Fibroblast of skin of left quadriceps (primary cell): ENCODE measurements at regions not wholly inside any gene's neighbourhood (a gene's known extent, or its start where the extent isn't known, plus 50 kb on each side); places are given as distances from the start of the nearest gene placed in this dataset.
"Not testable (repeated sequence)": the region's sequence is repeated elsewhere in the genome, so short reads cannot be mapped to it uniquely, and the experiment has no call there.

Experiments used
- DNase-seq, 2 experiments: peaks; one replicate each; pipeline ENCODE4 v3.0.0-alpha.2; 2013; ENCODE audit warnings: low read depth in 2 of 2

DNA sequence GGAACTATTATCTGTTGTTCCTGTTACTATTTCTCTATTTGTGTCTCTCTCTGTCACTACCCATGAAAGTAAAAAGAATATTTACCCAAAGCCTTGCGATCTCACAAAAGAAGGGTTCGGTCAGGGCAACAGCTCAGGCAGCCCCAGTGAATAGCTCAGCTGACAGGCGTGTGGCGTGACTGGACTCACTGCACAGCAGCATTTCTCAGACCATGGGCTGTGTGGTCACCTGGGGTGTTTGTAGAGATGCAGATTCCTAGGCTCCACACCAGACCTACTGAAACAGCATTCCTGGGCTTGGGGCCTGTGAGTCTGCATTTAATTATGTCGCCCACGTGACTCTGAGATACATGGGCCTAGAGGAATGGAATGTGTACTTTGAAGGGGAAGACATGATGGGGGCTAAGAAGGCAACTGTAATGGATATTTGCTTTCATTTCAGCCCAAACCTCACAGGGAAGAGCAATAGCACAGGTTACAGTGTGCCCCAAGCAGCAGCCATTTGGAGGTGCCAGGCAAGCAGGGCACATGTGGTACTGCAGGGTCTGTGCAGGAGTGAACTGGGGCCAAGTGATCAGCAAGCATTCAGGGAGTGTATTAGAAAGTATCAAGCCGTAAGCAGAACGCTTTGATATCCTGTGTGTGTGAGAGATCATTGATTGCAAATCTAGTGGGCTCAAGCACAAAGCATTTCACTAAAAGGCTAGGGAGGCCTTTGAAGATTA, 90.4 kb upstream of the RBMS1 start:
- no peak for DNase-seq

- no peak for DNase-seq
Measured at GRCh38 chr2:160584972-160585494, 91.4 kb upstream of the RBMS1 start.

DNA sequence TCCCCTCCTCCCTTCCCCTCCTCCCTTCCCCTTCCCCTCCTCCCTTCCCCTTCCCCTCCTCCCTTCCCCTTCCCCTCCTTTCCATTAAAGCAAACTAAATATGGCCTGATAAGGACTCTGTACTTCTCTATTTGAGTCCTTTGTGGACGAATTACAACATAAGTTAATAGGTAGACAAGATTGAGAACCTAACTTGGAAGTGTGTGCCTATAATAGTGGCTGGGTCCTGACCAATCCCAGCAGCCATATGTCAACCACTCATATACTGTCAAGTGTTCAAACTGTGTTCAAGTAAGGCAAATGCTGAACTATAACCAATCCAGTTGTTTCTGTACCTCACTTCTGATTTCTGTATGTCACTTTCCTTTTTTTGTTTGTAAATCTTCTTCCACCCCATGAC, 97.1 kb upstream of the RBMS1 start:
- no peak for DNase-seq

DNA sequence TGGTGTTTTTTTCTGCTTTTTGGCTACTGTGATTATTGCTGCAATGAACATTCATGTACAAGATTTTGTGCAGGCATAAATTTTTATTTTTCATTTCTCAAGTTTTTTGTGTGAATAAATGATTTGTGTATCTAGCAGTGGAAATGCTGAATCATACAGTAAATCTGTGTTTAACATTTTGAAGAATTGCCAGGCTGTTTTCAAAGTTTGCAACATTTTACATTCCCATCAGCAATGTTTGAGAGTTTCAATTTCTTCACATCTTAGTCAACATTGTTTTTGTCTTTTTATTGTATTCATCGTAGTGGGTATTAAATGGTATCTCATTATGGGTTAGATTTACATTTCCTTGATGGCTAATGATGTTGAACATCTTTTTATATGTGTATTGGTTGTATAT, 98.8 kb upstream of the RBMS1 start:
- DNase-seq, result no peak

GRCh38 chr2:160592993-160593392, 99.4 kb upstream of the RBMS1 start:
- DNase-seq, result no peak

DNA sequence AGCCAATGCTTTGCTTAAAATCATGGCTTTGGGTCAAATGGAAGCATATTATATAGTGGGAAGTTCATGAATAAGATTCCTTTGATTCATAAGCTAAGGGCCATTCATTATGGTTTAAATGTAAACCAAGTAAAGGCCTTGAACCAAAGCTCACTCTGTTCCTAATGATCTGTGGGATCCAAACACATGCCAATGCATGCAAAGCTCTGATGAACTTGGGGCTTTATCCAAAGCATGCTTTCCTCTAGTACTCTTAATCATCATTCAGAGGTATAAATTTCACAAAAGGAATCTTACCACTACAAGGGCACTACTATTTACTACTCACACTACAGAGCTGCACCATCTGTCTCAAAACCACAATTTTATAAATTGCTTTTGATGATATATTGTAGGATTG, 102.8 kb upstream of the RBMS1 start:
- peak in 1 of 2 experiments; percentile 39 for DNase-seq

- not testable (repeated sequence) for DNase-seq
Measured at GRCh38 chr2:160600437-160600836, 106.8 kb upstream of the RBMS1 start.

GRCh38 chr2:160602073-160602472, 108.5 kb upstream of the RBMS1 start:
- DNase-seq, result no peak

- DNase-seq, result no peak
Measured at GRCh38 chr2:160603771-160604510, 110.3 kb upstream of the RBMS1 start.

GRCh38 chr2:160606341-160606740, 112.7 kb upstream of the RBMS1 start:
- no peak for DNase-seq

- no peak for DNase-seq
Measured at GRCh38 chr2:160608599-160608998, 115.0 kb upstream of the RBMS1 start.

DNA sequence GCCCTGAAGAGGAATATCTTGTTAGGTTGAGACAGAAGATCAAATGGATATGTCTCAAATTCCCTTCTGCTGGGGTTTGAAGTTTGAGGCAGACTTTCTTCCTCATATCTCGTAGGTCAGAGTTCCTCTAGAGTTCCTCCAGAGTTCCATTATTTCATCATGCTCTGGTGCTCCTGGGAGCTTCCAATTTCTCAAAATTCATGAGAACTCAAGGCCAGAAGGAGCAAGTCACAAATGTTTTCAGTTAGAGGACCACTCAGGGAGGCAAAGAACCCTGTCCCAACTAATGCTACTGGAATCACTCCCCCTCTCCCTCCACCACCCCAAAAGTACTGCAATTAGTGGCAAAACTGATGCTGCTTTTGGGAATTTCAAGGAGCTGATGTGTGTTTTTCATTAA, 115.7 kb upstream of the RBMS1 start:
- DNase-seq, result no peak

DNA sequence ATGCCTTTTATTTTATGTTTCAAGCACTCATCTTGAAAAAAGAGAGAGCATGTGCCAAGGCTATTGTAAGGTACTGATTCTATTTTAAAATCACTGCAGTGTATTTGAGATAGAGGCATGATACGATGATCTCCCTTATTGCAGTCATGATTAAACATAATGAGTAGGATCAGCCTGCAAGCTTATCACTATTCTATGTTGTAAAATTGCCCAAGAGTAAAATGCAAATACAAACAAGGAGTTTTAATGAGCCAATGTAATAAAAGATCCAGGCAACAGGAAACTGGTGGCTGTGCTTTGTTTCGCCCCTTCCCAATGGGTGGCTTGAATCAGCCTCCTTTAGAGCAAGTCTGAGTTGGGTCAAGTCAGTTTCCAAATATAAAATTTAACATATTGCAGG, 116.4 kb upstream of the RBMS1 start:
- no peak for DNase-seq

DNA sequence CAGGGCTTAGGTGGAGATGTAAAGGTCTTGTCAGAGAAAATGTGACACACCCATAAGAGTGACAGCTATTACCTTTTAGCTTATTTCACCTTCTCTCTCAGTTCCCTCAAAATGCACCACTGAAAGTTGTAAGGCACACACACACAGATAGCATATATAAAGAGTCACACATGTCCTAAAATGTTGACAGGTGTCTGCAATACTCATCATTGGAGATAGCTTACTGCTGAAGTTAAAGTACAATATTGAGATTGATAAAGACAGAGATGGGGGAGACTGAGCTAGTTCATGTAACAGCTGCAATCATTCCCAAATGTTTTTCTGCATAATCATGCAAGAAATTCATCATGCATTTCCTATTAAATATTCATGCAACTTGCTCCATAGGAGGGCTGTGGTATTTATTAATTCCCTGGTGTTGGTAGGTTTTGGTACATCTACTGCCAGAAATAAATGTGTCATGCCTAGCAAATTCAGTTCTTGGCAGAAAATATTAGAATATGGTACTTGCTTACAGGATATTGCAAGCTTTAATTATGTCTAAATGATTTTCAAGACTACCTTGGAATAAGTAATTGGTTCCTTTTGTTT, 118.8 kb upstream of the RBMS1 start:
- DNase-seq, result peak; percentile 80

- peak; percentile 56 to 68 for DNase-seq
Measured at GRCh38 chr2:160613466-160614153, 120.0 kb upstream of the RBMS1 start.

DNA sequence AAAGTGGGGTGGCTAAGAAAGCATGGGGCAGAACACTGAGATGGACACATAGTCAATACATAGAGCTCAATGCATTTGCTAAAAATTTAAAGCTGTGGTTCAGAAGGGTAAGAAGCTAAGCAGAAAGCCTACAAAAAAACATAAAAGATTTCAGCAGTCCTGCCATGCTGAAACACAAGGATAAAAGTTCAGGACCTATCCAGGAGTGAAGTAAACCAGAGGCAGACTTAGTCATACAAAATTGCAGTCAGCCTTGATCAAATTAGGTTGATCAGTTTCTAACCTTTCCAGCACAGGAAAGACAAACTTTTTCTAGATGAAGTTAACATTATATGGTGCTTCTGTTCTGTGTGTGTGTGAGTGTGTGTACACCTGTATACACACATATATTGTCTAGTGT, 120.8 kb upstream of the RBMS1 start:
- DNase-seq, result no peak

GRCh38 chr2:160615706-160616105, 122.1 kb upstream of the RBMS1 start:
- no peak for DNase-seq

- DNase-seq, result no peak
Measured at GRCh38 chr2:160616149-160616548, 122.5 kb upstream of the RBMS1 start.

DNA sequence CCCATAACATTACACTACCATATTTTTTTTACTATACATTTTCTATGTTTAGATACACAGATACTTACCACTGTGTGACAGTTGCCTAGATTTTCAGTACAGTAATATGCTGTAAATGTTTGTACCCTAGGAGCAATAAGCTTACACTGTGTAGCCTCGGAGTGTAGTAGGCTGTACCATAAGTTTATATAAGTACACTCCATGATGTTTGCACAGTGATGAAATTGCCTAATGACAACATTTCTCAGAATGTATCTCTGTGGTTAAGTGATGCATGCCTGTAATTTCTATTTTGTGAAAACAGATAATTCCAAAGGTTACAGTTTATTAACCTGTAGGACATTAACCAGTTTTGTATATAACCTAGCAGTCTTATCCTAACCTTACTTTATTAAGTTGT, 128.1 kb upstream of the RBMS1 start:
- no peak for DNase-seq

DNA sequence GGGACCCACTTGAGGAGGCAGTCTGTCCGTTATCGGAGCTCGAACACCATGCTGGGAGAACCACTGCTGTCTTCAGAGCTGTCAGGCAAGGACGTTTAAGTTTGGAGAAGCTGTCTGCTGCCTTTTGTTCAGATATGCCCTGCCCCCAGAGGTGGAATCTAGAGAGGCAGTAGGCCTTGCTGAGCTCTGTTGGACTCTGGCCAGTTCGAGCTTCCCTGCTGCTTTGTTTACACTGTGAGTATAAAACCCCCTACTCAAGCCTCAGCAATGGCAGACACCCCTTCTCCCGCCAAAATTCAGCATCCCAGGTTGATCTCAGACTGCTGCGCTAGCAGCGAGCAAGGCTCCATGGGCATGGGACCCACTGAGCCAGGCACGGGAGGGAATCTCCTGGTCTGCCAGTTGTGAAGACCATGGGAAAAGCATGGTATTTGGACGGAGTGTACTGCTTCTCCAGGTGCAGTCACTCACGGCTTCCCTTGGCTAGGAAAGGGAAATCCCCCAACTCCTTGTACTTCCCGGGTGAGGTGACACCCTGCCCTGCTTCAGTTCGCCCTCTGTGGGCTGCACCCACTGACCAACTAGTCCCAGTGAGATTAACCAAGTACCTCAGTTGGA, 134.5 kb upstream of the RBMS1 start:
- DNase-seq, result not testable (repeated sequence)

DNA sequence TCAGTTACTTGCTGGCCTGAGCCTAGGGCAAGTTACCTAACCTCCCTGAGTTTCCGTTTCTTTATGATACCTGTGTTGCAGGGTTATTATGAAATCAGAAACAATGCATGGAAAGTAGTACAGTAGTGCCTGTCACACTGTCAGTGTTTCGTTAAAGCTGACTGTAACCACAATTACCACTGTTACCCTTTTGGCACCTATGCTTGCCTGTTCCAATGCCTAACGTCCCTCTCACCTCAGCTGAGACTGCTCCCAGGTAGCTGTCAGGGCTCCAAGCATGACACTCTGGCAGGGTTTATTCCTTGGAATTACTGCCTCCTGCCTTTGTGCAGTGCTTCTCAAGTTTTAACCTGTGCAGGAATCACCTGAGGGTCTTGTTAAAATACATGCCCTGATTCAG, 135.2 kb upstream of the RBMS1 start:
- no peak for DNase-seq
